Body of pancreas (tissue), 4 donors: ENCODE measurements at regions not wholly inside any gene's neighbourhood (a gene's known extent, or its start where the extent isn't known, plus 50 kb on each side); places are given as distances from the start of the nearest gene placed in this dataset.

ENCODE experiments used
- POLR2A ChIP-seq, 3 donors: fragments of 450-650 bp; IDR thresholded peaks; one replicate each; pipeline ENCODE4 v1.6.1; 2016; ENCODE audit warnings: antibody characterized with exemption in 3 of 3, mild to moderate bottlenecking in 2 of 3
- TF ChIP-seq, protein P1 (sequence below), 7 experiments: fragments of 450-650 bp in 4 of 7; fragments of 200-600 bp in 3 of 7; sonication (generic) in 3 of 7; IDR thresholded peaks; one replicate each; pipeline ENCODE4 v1.5.1; 2016 to 2019; ENCODE audit warnings: antibody characterized with exemption in 7 of 7

DNA sequence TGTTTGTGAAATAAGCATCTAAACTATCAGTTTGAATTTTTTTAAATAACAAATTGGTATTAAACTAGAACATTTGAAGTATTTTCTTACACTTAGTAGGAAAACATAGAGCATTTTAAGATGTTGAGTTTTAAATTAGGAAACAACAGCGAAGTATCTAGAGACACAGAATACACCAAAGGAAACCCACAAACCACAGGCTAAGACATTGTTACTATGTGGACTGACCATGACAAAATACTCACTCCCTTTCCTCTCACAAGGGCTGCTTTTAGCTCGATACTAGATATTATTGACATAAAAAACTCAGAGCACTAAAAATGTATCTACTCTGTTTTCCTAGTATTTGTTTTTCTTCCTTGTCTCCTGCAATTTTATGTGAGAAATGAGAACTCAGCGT lies 266.0 kb upstream of the CITED2 start:
- no peak for TF ChIP-seq POLR2A (IDR thresholded peaks at IDR 0.05)
- TF ChIP-seq, protein P1, sequence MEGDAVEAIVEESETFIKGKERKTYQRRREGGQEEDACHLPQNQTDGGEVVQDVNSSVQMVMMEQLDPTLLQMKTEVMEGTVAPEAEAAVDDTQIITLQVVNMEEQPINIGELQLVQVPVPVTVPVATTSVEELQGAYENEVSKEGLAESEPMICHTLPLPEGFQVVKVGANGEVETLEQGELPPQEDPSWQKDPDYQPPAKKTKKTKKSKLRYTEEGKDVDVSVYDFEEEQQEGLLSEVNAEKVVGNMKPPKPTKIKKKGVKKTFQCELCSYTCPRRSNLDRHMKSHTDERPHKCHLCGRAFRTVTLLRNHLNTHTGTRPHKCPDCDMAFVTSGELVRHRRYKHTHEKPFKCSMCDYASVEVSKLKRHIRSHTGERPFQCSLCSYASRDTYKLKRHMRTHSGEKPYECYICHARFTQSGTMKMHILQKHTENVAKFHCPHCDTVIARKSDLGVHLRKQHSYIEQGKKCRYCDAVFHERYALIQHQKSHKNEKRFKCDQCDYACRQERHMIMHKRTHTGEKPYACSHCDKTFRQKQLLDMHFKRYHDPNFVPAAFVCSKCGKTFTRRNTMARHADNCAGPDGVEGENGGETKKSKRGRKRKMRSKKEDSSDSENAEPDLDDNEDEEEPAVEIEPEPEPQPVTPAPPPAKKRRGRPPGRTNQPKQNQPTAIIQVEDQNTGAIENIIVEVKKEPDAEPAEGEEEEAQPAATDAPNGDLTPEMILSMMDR (IDR thresholded peaks at IDR 0.05): no peak
